VCaP (cell line): ENCODE measurements at regions not wholly inside any gene's neighbourhood (a gene's known extent, or its start where the extent isn't known, plus 50 kb on each side); places are given as distances from the start of the nearest gene placed in this dataset.

Experiments used
- H3K27ac ChIP-seq: fragments of 450-650 bp; 2 replicates; pipeline ENCODE4 v1.5.1; 2017
- TF ChIP-seq, protein P1 (sequence below): fragments of 450-650 bp; conservative IDR thresholded peaks from 2 replicates; pipeline ENCODE4 v1.5.1; 2017; ENCODE audit warnings: mild to moderate bottlenecking, moderate library complexity

- TF ChIP-seq, protein P1, sequence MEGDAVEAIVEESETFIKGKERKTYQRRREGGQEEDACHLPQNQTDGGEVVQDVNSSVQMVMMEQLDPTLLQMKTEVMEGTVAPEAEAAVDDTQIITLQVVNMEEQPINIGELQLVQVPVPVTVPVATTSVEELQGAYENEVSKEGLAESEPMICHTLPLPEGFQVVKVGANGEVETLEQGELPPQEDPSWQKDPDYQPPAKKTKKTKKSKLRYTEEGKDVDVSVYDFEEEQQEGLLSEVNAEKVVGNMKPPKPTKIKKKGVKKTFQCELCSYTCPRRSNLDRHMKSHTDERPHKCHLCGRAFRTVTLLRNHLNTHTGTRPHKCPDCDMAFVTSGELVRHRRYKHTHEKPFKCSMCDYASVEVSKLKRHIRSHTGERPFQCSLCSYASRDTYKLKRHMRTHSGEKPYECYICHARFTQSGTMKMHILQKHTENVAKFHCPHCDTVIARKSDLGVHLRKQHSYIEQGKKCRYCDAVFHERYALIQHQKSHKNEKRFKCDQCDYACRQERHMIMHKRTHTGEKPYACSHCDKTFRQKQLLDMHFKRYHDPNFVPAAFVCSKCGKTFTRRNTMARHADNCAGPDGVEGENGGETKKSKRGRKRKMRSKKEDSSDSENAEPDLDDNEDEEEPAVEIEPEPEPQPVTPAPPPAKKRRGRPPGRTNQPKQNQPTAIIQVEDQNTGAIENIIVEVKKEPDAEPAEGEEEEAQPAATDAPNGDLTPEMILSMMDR: no peak
- H3K27ac ChIP-seq: no peak overlapping the region
These were observed 837.3 kb downstream of the GALR1 start for GRCh38 chr18:78086931-78087330.

DNA sequence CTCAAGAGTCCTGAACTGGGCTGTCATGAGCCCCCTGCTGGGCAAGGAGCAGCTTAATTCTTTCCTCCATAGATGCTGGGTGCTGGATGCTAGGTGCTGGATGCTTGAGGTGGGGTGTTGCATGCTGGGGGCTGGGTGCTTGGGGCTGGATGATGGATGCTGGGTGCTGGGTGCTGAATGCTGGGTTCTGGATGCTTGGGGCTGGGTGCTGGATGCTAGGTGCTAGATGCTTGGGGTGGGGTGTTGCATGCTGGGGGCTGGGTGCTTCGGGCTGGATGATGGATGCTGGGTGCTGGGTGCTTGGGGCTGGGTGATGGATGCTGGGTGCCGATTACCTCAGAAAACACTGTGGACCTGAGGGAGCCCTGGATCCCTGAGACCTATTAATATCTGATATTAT is 837.7 kb downstream of the GALR1 start:
- H3K27ac ChIP-seq: no peak overlapping the region
- TF ChIP-seq, protein P1: no peak

GRCh38 chr18:78090584-78090983 is 840.9 kb downstream of the GALR1 start:
- TF ChIP-seq, protein P1: no peak
- no peak overlapping the region for H3K27ac ChIP-seq

DNA sequence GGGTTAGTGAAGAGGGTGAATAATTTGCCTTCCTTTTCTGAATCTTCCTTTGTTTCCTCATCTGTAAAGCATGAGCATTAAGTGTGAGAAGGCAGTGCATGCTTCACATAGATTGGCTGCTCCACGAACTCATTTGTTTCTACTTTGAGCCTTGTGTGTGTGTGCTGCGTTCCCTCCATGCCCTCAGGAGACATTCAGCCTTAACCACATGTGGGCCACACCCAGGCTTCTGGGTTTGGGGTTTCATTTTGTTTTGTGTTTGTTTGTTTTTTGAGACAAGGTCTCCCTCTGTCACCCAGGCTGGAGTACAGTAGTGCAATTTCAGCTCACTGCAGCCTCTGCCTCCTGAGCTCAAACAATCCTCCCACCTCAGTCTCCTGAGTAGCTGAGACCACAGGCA is 843.3 kb downstream of the GALR1 start:
- no peak overlapping the region for H3K27ac ChIP-seq
- TF ChIP-seq, protein P1: no peak

DNA sequence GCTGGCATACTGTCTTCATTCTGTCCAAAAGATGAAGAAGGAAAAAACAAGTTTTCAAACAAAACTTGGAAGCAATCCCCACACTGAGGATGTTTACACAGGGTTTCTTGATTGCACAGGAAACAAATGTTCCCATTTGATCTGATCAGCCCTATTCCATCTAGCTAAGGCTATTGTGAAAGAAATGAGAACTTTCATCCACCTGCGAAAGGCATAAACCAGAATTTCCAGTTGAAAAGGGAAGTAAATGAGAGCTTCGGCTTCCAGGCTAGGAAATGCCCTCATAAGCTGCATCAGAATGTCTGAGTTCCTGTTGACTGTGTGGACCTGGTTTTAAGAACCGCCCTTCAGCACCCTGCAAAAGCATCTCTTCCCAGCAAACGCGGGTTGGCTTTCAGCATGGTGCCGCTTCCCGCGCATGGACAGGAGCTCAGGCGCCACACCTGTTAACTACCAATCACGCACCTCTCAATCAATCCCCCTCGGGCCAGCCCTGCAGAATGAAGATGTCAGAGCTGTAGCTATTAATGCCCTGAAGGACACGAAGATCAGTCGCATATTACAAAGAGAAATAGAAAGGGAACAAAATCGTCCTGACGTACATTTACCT is 850.4 kb downstream of the GALR1 start:
- H3K27ac ChIP-seq: peak overlapping the region; percentile 93

GRCh38 chr18:78101091-78101490 is 851.4 kb downstream of the GALR1 start:
- H3K27ac ChIP-seq: peak overlapping the region; percentile 93
- TF ChIP-seq, protein P1: no peak

More for the DNA sequence above, 850.4 kb downstream of the GALR1 start:
- TF ChIP-seq, protein P1: no peak

DNA sequence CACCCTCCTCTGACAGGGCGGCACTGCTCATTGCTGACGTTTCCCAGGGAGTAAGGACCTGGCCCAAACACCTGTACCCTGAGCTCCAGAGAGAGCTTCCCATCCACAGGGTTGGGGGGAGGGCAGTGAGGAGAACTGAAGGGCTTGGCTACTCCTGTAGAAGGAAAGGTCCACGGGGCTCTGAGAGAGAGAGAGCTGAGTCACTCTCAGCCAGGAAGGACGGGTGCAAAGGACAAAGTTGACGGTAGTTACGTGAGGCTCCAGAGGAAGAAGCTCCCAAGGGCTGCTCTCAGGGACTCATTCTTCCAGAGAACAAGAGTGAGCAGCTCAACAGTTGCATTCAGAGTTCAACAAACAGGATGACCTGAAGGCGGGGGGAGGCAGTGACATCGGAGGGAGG is 852.5 kb downstream of the GALR1 start:
- TF ChIP-seq, protein P1: no peak
- H3K27ac ChIP-seq: peak overlapping the region; percentile 93; the same call in 1 of the 2 replicates
